ENCODE measurements at regions not wholly inside any gene's neighbourhood (a gene's known extent, or its start where the extent isn't known, plus 50 kb on each side); places are given as distances from the start of the nearest gene placed in this dataset.

GRCh38 chr6:208938-209337 lies 83.3 kb upstream of the DUSP22 start:
- no peak for TF ChIP-seq CTCF (conservative IDR thresholded peaks at IDR 0.05; ENCODE audit: low read length)
- TF ChIP-seq EZH2phosphoT487 (IDR thresholded peaks at IDR 0.05; ENCODE audit: borderline replicate concordance, low read depth, low read length): no peak
